SH-SY5Y (cell line): ENCODE measurements at regions not wholly inside any gene's neighbourhood (a gene's known extent, or its start where the extent isn't known, plus 50 kb on each side); places are given as distances from the start of the nearest gene placed in this dataset.

Source experiments
- GATA2 ChIP-seq: IDR thresholded peaks from 2 replicates; pipeline ENCODE4 v1.6.1; 2011; ENCODE audit warnings: mild to moderate bottlenecking, low read depth, low read length
- GATA3 ChIP-seq: IDR thresholded peaks from 2 replicates; pipeline ENCODE4 v1.6.1; 2011; ENCODE audit warnings: low read depth, mild to moderate bottlenecking, low read length, moderate library complexity

- TF ChIP-seq GATA2 (no peak), GATA3 (no peak)
These were observed 262.3 kb upstream of the TNRC6C start for GRCh38 chr17:77696151-77696720.
